OCI-M1 (cell line): ENCODE measurements at regions not wholly inside any gene's neighbourhood (a gene's known extent, or its start where the extent isn't known, plus 50 kb on each side); places are given as distances from the start of the nearest gene placed in this dataset.

Experiments
- DNase-seq: peaks from one replicate; lab custom pipeline; 2025; lab: John Stamatoyannopoulos, UW

DNA sequence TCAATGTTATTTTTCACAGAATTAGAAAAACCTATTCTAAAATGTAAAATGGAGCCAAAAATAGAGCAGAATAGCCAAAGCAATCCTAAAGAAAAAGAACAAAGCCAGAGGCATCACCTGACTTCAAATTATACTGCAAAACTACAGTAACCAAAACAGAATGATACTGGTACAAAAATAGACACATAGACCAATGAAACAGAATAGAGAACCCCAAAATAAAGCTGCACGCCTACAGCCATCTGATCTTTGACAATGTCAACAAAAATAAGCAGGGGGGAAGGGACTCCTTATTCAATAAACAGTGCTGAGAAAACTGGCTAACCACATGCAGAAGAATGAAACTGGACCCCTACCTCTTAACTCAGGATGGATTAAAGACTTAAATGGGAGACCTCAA is 65.8 kb upstream of the PDE4D start:
- no peak for DNase-seq

GRCh38 chr5:59956130-59956783 is 62.7 kb upstream of the PDE4D start:
- DNase-seq = no peak

DNA sequence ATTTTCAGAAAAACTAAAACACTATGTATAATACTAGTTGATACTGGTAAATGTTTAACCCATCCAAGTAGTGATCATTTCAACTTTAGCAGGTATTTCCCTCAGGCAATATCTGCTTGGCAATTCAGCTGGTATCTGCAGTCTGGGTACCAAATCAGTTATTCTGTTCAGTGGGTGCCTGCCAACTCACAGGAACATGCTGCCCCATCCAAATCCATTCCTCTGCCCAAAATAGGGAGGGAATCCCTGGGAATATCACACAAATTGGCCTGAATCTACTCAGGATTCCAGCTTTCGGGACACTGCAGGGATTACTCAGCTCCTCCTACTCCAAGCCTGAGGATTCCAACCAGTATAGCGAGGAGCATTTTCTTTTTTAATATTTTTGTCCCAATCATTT is 61.7 kb upstream of the PDE4D start:
- no peak for DNase-seq

DNA sequence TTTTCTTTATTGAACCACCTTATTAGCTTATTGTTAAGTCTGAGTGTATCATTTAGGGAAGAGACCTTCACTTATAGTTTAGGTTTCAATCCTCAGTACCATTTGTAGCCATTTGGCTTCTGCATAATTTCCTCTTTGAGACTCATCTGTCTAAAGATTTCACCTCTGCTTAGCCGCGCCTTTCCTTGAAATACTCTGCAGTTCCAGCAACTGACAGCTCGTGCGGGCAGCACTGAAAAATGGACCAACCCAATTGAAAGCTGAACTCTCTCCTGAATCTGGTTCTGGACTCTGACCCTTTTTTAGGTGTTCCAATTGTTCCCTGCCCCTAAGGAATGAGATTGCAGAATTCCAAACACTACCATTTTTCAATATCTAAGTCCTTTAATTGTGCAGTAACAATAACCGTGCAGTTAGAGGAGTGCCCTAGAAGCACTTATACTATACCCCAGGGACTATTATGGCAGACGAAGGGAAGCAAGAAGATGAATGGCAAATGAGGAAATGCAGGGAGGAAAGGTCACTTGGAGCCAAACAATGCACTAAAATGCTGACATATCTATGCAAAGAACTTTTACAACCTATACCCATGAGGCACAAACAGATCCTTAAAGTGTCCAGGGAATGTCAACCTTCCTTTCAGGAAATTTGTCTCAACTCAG is 50.1 kb upstream of the PDE4D start:
- DNase-seq = no peak
